Stomach smooth muscle (tissue), 2 donors: ENCODE measurements at regions not wholly inside any gene's neighbourhood (a gene's known extent, or its start where the extent isn't known, plus 50 kb on each side); places are given as distances from the start of the nearest gene placed in this dataset.

Experiments used
- H3K27ac ChIP-seq: one replicate; pipeline ENCODE4 v1.7.0; 2013; ENCODE audit warnings: mild to moderate bottlenecking, low read length, inconsistent platforms
- H3K27me3 ChIP-seq, 2 donors: one replicate each; pipeline ENCODE4 v1.7.0; 2013; ENCODE audit warnings: low read length in 2 of 2; ENCODE audit not compliant: insufficient read depth in 2 of 2, control insufficient read depth in 1 of 2
- H3K36me3 ChIP-seq, 2 donors: one replicate each; pipeline ENCODE4 v1.7.0; 2013; ENCODE audit warnings: low read length in 2 of 2; ENCODE audit not compliant: control insufficient read depth in 2 of 2, insufficient read depth in 2 of 2
- H3K4me1 ChIP-seq: one replicate; pipeline ENCODE4 v1.7.0; 2013; ENCODE audit warnings: low read length; ENCODE audit not compliant: control insufficient read depth, insufficient read depth
- H3K4me3 ChIP-seq, 2 donors: one replicate each; pipeline ENCODE4 v1.7.0; 2013; ENCODE audit warnings: low read length in 2 of 2
- H3K9ac ChIP-seq, 2 donors: one replicate each; pipeline ENCODE4 v1.7.0; 2013; ENCODE audit warnings: low read length in 2 of 2, mild to moderate bottlenecking in 1 of 2
- H3K9me3 ChIP-seq, 2 donors: one replicate each; pipeline ENCODE4 v1.7.0; 2013; ENCODE audit warnings: low read length in 2 of 2; ENCODE audit not compliant: control insufficient read depth in 2 of 2
- donor health status: healthy.
- donor health status: Pancreatic carcinoma.

DNA sequence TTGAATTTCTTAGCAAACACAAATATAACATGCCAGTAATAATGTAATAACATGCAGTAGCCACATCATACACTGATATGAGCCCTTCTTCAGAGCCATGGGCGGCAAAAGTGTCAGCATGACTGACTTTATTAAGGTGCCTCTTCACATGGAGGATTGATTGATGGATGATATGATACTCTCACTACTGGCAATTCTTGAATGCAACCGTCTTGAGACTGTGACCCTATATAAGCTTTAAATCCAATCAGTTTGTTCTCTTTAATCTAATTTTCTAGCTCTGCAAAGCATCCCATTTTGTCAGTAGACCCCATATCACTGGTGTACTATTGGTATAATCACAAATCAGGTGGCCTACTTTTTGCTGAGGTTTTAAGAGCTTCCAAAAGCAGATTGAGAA is 463.7 kb upstream of the ROBO2 start:
- Histone ChIP-seq H3K27ac (no peak overlapping the region), H3K4me1 (no peaks in the 10 kb centered on the region), H3K9ac (no peak overlapping the region), H3K9me3 (no peaks in the 10 kb centered on the region), H3K36me3 (no peaks in the 10 kb centered on the region), H3K4me3 (no peak overlapping the region), H3K27me3 (no peaks in the 10 kb centered on the region)

DNA sequence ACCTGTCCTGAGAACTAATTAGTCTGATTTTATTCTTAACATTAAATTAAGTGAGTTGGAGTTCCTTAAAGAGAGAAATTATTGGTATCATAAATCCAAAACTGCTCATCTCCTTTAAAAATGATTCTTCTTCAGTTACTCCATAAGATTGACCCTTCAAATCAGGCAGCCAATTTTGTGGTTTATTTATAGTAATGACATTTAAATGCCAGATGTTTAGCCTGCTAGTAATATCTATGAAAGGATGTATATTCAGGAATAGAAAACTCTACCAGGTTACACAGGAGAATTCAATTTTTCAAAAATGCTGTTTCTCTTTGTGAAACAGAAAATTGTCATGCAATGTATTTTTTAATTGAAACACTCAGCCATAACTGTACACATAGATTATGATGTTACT is 457.8 kb upstream of the ROBO2 start:
- no peaks in the 10 kb centered on the region for H3K4me1 ChIP-seq
- no peaks in the 10 kb centered on the region for H3K36me3 ChIP-seq
- H3K27ac ChIP-seq = no peak overlapping the region
- no peak overlapping the region for H3K9ac ChIP-seq
- H3K4me3 ChIP-seq = no peak overlapping the region
- H3K9me3 ChIP-seq = no peaks in the 10 kb centered on the region
- H3K27me3 ChIP-seq = no peaks in the 10 kb centered on the region

DNA sequence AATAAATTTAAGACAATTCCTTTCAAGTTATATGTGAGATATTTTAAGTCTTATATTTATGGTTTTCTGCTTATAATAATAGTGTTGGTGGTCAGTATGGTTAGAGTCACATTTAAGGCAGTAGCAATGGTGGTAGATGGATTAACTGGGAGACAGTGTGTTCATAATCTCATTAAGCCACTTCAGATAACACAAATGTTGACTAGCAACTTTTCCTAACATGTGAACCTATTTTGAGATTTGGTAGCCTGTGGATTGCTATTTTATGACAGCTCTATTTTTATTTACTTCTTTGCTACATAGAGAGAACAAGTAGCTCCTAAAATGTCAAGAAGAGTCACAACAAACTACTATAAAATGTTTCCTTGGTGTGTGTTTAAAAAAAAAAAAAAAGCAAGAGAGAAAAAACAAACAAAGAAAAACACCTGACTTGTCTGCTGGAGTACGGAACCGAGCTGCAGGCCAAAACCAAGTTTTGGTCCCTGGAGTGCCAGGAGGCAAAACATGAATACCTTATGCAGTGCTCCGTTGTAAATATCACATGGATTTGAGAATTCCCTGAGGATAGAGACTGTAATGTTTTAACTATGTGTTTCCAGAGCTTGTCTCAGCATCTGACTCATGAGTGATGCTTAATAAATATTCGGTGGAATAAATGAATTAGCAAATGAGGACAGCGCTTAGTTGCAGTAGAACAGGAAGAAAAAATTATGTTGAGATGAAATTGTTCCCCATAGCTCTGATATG is 457.1 kb upstream of the ROBO2 start:
- Histone ChIP-seq H3K9me3 (no peaks in the 10 kb centered on the region), H3K4me1 (no peaks in the 10 kb centered on the region), H3K4me3 (no peak overlapping the region), H3K27ac (no peak overlapping the region), H3K9ac (no peak overlapping the region), H3K27me3 (no peaks in the 10 kb centered on the region), H3K36me3 (no peaks in the 10 kb centered on the region)

DNA sequence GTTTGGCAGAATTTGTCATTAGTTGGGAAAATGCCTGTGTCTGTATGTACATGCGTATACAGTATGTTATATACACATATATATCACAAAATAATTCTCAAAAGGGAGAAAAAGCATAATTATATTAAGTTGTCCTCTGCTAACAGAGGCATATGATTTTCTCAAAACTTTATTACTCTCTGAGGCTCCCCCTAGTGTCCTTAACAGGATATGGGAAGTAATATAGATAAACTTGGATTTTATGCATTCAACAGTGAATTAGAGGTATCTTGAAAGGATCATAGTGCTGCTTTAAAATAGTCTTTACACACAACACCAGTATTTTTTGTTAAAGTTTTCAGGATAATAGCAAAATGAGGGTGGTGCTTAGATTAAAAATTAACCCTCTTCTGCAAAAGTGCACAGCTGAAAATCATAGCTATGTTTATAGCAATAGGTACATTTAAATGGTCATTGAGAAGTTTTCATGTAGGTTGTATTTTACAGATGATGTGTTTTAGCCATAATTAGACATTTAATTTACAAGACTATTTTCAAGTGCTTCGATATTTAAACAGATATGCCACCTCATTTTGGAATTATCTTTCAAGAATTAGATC is 454.0 kb upstream of the ROBO2 start:
- no peak overlapping the region for H3K4me3 ChIP-seq
- H3K9me3 ChIP-seq = no peaks in the 10 kb centered on the region
- H3K27me3 ChIP-seq = no peaks in the 10 kb centered on the region
- no peak overlapping the region for H3K9ac ChIP-seq
- H3K4me1 ChIP-seq = no peaks in the 10 kb centered on the region
- no peaks in the 10 kb centered on the region for H3K36me3 ChIP-seq
- no peak overlapping the region for H3K27ac ChIP-seq

DNA sequence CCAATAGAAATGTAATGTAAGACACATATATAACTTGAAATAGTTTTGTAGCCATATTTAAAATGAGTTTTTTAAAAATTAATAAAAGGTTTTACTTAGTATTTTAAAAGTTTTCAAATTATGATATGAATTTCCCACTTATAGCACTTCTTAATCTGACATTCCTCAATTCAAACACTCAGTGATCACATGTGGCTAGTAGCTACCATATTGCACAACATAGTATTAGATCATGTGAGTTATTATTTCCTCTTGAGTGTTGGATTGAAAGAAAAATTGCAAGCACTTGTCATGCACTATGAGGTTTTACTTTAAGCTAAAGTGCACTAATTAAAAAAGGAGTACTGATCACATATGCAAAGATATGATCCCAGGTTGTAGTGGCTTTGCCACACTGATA is 453.4 kb upstream of the ROBO2 start:
- H3K4me1 ChIP-seq = no peaks in the 10 kb centered on the region
- H3K27me3 ChIP-seq = no peaks in the 10 kb centered on the region
- no peak overlapping the region for H3K9ac ChIP-seq
- H3K36me3 ChIP-seq = no peaks in the 10 kb centered on the region
- no peak overlapping the region for H3K4me3 ChIP-seq
- H3K27ac ChIP-seq = no peak overlapping the region
- H3K9me3 ChIP-seq = no peaks in the 10 kb centered on the region

DNA sequence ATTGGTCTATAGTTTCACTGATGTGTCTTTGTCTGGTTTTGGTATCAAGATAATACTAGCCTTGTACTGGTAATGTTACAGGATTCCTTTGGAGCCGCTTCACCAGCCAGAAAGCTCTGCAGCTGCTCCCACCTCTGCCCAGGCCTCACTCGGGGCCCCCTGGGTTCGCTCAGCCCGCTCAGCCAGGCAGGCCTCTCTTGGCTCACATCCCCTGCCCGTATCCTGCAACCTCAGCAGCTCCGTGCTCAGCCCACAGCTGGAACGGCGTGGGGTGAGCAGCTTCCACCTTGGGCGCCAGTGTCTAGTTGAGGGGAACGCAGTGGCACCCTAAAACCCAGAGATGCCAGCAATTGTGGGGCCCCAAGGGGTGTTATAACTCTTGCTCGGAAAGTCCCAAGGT is 429.7 kb upstream of the ROBO2 start:
- no peaks in the 10 kb centered on the region for H3K27me3 ChIP-seq
- no peak overlapping the region for H3K9ac ChIP-seq
- H3K36me3 ChIP-seq = no peaks in the 10 kb centered on the region
- H3K27ac ChIP-seq = no peak overlapping the region
- no peaks in the 10 kb centered on the region for H3K4me1 ChIP-seq
- no peak overlapping the region for H3K4me3 ChIP-seq
- peaks cover 0 to 3% of the 10 kb centered on the region in 2 donors for H3K9me3 ChIP-seq

DNA sequence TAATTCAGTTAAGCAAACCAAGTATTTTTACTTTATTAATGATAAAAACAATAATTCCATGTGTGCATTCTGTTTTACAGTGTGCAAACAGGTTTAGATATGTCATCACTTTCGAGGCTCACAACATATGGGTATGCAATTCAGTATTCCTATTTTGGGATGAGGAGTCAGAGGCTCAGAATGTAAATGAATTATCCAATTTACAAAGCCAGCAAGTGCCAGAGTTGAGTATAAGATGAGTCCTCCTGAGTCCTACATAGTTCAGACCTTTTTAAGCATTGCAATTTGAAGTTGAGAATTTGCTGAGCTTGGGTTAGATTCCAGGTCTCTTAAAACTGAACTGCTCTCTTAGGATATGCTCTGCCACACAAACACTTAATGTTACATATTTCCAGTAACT is 424.2 kb upstream of the ROBO2 start:
- Histone ChIP-seq H3K4me1 (no peaks in the 10 kb centered on the region), H3K9me3 (no peaks in the 10 kb centered on the region), H3K27me3 (no peaks in the 10 kb centered on the region), H3K4me3 (no peak overlapping the region), H3K27ac (no peak overlapping the region), H3K9ac (no peak overlapping the region), H3K36me3 (no peaks in the 10 kb centered on the region)

DNA sequence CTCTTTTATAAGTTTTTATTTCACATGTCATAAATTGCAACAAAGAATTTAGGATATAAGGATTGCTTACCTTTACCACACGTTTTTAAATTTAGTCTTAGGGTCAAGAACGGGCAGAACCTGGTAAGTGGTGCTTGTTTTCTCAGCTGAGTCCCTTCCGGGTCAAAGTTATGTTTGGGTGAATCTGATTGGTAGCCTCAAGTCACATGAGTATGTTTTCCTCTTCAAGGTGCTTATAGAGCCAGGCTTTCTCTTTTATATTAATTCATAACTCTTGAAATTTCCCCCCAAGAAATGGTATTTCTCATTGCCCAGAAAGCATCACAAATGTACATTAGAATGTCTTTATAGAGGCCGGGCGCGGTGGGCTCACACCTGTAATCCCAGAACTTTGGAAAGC is 415.7 kb upstream of the ROBO2 start:
- Histone ChIP-seq H3K27me3 (no peaks in the 10 kb centered on the region), H3K9ac (no peak overlapping the region), H3K27ac (no peak overlapping the region), H3K36me3 (no peaks in the 10 kb centered on the region), H3K4me1 (no peaks in the 10 kb centered on the region), H3K9me3 (no peaks in the 10 kb centered on the region), H3K4me3 (no peak overlapping the region)

DNA sequence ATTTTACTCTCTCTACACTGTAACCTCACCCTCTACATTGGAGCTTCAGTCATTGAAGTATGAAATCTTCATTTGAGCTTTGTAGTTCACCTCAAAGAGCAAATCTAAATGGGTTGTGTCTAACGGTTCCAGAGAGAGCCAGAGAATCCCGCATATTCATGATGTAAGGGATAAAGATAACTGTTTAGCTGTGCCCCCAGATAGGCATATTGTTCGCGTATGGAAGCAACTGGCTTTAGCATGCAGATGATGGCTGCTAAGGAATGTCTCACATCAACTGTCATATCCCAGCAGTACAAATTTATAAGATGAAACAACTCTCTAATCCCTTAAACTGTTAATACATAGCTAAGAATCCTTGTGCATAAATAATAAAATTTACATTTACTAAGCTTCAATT is 412.7 kb upstream of the ROBO2 start:
- H3K27me3 ChIP-seq = no peaks in the 10 kb centered on the region

DNA sequence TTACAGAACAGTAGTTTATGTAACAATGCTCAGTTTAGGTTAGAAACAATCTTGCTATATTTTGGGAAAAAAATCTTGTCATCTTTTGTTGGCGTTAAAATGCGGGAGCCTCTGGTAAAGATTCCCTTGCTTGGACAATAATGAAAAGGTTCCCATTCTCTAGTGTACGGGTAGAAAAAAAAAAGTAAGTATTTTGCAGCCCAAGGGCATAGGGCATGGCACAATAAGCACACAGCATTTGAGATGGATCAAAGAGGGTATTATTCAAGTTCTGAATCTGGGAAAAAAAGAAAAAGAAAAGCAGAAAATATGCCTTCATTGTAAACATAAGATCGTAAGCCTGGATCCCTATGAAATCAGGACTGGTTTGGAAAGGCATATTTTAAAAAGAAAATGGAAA is 408.6 kb upstream of the ROBO2 start:
- no peaks in the 10 kb centered on the region for H3K9me3 ChIP-seq

More for the DNA sequence above, 412.7 kb upstream of the ROBO2 start:
- no peaks in the 10 kb centered on the region for H3K36me3 ChIP-seq
- no peak overlapping the region for H3K4me3 ChIP-seq
- no peaks in the 10 kb centered on the region for H3K9me3 ChIP-seq
- no peaks in the 10 kb centered on the region for H3K4me1 ChIP-seq
- H3K27ac ChIP-seq = no peak overlapping the region
- H3K9ac ChIP-seq = no peak overlapping the region

DNA sequence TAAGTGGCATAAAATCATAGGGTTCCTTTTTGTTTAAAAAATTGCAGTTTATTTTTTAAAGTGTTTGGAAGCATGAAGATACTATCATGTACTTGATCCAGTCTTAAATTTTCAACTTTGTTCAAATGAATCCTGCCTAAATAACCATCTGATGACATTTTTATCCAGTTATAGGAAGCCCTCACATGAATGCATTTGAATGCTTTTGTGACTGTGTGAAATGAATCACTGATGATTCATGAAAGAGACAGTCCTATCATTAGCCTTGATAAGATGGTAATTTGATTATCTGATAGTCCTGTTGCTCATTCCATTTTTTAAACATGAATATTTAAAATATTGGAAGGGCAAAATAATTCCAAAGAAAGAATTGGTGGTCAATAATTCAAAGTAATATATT is 401.9 kb upstream of the ROBO2 start:
- no peaks in the 10 kb centered on the region for H3K36me3 ChIP-seq
- H3K4me1 ChIP-seq = no peaks in the 10 kb centered on the region
- H3K4me3 ChIP-seq = no peak overlapping the region
- H3K27ac ChIP-seq = no peak overlapping the region
- H3K27me3 ChIP-seq = no peaks in the 10 kb centered on the region
- no peak overlapping the region for H3K9ac ChIP-seq
- no peaks in the 10 kb centered on the region for H3K9me3 ChIP-seq

More for the DNA sequence above, 408.6 kb upstream of the ROBO2 start:
- Histone ChIP-seq H3K36me3 (no peaks in the 10 kb centered on the region), H3K27me3 (no peaks in the 10 kb centered on the region), H3K4me1 (no peaks in the 10 kb centered on the region), H3K27ac (no peak overlapping the region), H3K4me3 (no peak overlapping the region), H3K9ac (no peak overlapping the region)
